Right lobe of liver (tissue), 6 donors: ENCODE measurements at regions not wholly inside any gene's neighbourhood (a gene's known extent, or its start where the extent isn't known, plus 50 kb on each side); places are given as distances from the start of the nearest gene placed in this dataset.
"Not testable (repeated sequence)": the region's sequence is repeated elsewhere in the genome, so short reads cannot be mapped to it uniquely, and the experiment has no call there.

Experiments
- ATAC-seq, 4 donors: fragments of 200-7000 bp; cut with Tn5 transposase; one replicate each; pipeline ENCODE4 v1.9.1; 2020; ENCODE audit warnings: mild to moderate bottlenecking in 4 of 4, moderate library complexity in 4 of 4
- DNase-seq, 3 donors: peaks; one replicate each; pipeline ENCODE4 v3.0.0-alpha.2; 2020
- H3K27ac ChIP-seq, 3 donors: fragments of 200-600 bp; one replicate each; pipeline ENCODE4 v1.8.0; 2022
- H3K27me3 ChIP-seq, 2 donors: fragments of 200-600 bp; one replicate each; pipeline ENCODE4 v1.8.0; 2022
- H3K36me3 ChIP-seq, 4 donors: fragments of 200-600 bp; sonication (generic) in 1 of 4; one replicate each; pipeline versions ENCODE4 v1.5.1 to v1.8.0; 2017 to 2022; ENCODE audit warnings: control low read depth in 1 of 4
- H3K4me1 ChIP-seq, 4 donors: fragments of 200-600 bp; sonication (generic) in 1 of 4; one replicate each; pipeline versions ENCODE4 v1.5.1 to v1.8.0; 2017 to 2022; ENCODE audit warnings: control low read depth in 1 of 4
- H3K4me3 ChIP-seq, 3 donors: fragments of 200-600 bp; one replicate each; pipeline ENCODE4 v1.8.0; 2022
- H3K9me3 ChIP-seq, 4 donors: fragments of 200-600 bp; sonication (generic) in 1 of 4; one replicate each; pipeline versions ENCODE4 v1.5.1 to v1.8.0; 2017 to 2022; ENCODE audit warnings: control low read depth in 1 of 4
- POLR2A ChIP-seq: fragments of 450-650 bp; IDR thresholded peaks from one replicate; pipeline ENCODE4 v1.6.1; 2017; ENCODE audit warnings: antibody characterized with exemption, mild to moderate bottlenecking
- WGBS: methylation state at CpG from one replicate; pipeline ENCODE4 v1.1.6; 2018; ENCODE audit warnings: low coverage, low lambda C conversion rate; ENCODE audit not compliant: insufficient coverage; ENCODE audit errors: missing lambda C conversion rate; 5-methylcytosine and 5-hydroxymethylcytosine counted together
- intact Hi-C, 2 donors: fragments of 100-400 bp; cut with DNase I; formaldehyde crosslinking; loops; one replicate each; pipeline versions ENCODE4 v1.11.2 to v1.14.1; 2022
- TF ChIP-seq, protein P1 (sequence below), 4 donors: fragments of 200-600 bp in 3 of 4; fragments of 450-650 bp in 1 of 4; IDR thresholded peaks; one replicate each; pipeline versions ENCODE4 v1.5.1 to v1.8.0; 2016 to 2022; ENCODE audit warnings: antibody characterized with exemption in 4 of 4, mild to moderate bottlenecking in 2 of 4
- donor health status: DM: no; HTN: yes; CAD: no.
- donor health status: DM: no; HTN: no; CAD: no.
- donor health status: DM: no; HTN: no; CAD: no.
- donor health status: DM: no; HTN: yes; CAD: no.
- donor health status: DM: no; HTN: yes; CAD: no.

GRCh38 chr7:125061776-125062397 lies 132.3 kb upstream of the POT1 start:
- no peaks in the 10 kb centered on the region for H3K9me3 ChIP-seq
- ATAC-seq (peak in 1 of 4 donors; percentile 47), DNase-seq (no peak)
- 27% methylated on average over 2 of the region's 2 CpGs for WGBS
- H3K4me1 ChIP-seq, result peaks cover 0 to 6% (median 2%) of the 10 kb centered on the region in 4 donors
- H3K4me3 ChIP-seq, result no peak overlapping the region
- H3K36me3 ChIP-seq, result no peaks in the 10 kb centered on the region
- no peak overlapping the region for H3K27ac ChIP-seq
- intact Hi-C loops, result loop anchor here in 1 of 2 donors (10.0 kb wide), 1 partner anchor 603 kb away; no protein-coding TSS in a partner anchor
- no peaks in the 10 kb centered on the region for H3K27me3 ChIP-seq
- TF ChIP-seq POLR2A, result no peak
- TF ChIP-seq, protein P1, sequence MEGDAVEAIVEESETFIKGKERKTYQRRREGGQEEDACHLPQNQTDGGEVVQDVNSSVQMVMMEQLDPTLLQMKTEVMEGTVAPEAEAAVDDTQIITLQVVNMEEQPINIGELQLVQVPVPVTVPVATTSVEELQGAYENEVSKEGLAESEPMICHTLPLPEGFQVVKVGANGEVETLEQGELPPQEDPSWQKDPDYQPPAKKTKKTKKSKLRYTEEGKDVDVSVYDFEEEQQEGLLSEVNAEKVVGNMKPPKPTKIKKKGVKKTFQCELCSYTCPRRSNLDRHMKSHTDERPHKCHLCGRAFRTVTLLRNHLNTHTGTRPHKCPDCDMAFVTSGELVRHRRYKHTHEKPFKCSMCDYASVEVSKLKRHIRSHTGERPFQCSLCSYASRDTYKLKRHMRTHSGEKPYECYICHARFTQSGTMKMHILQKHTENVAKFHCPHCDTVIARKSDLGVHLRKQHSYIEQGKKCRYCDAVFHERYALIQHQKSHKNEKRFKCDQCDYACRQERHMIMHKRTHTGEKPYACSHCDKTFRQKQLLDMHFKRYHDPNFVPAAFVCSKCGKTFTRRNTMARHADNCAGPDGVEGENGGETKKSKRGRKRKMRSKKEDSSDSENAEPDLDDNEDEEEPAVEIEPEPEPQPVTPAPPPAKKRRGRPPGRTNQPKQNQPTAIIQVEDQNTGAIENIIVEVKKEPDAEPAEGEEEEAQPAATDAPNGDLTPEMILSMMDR (IDR thresholded peaks at IDR 0.05), result no peak

GRCh38 chr7:125061083-125061745 lies 131.6 kb upstream of the POT1 start:
- H3K4me1 ChIP-seq, DNase-seq, H3K36me3 ChIP-seq, H3K27ac ChIP-seq, H3K4me3 ChIP-seq, ATAC-seq, H3K27me3 ChIP-seq, H3K9me3 ChIP-seq: not testable (repeated sequence)
- intact Hi-C loops, result loop anchor here in 1 of 2 donors (10.0 kb wide), 1 partner anchor 604 kb away; no protein-coding TSS in a partner anchor
- whole genome bisulfite sequencing, result 53% methylated on average over 5 of the region's 6 CpGs

- DNase-seq, result no peak
- TF ChIP-seq, protein P1 (IDR thresholded peaks at IDR 0.05), result peak; percentile 3 to 45 (median 39)
- TF ChIP-seq POLR2A, result no peak
- no peak overlapping the region for H3K4me3 ChIP-seq
- H3K36me3 ChIP-seq, result no peaks in the 10 kb centered on the region
- no peaks in the 10 kb centered on the region for H3K9me3 ChIP-seq
- H3K27me3 ChIP-seq, result no peaks in the 10 kb centered on the region
- peaks cover 0 to 6% (median 2%) of the 10 kb centered on the region in 4 donors for H3K4me1 ChIP-seq
- no peak for ATAC-seq
- H3K27ac ChIP-seq, result no peak overlapping the region
- 3% methylated on average over 3 of the region's 3 CpGs for WGBS
- intact Hi-C loops, result loop anchor here in 1 of 2 donors (10.0 kb wide), 1 partner anchor 605 kb away; no protein-coding TSS in a partner anchor
Measured at GRCh38 chr7:125059861-125060456, 130.3 kb upstream of the POT1 start.

GRCh38 chr7:125057963-125058362 lies 128.3 kb upstream of the POT1 start:
- DNase-seq, result no peak

More at GRCh38 chr7:125057963-125058362, 128.3 kb upstream of the POT1 start:
- peak; percentile 84 to 98 (median 94) for ATAC-seq
- no peaks in the 10 kb centered on the region for H3K9me3 ChIP-seq
- WGBS, result 13% methylated on average over 3 of the region's 3 CpGs
- H3K27me3 ChIP-seq, result no peaks in the 10 kb centered on the region
- H3K36me3 ChIP-seq, result no peaks in the 10 kb centered on the region
- no peak overlapping the region for H3K27ac ChIP-seq
- intact Hi-C loops, result no loop called here
- peaks cover 0 to 6% (median 2%) of the 10 kb centered on the region in 4 donors for H3K4me1 ChIP-seq
- TF ChIP-seq POLR2A, result no peak
- TF ChIP-seq, protein P1 (IDR thresholded peaks at IDR 0.05), result no peak
- no peak overlapping the region for H3K4me3 ChIP-seq
